Keratinocyte (primary cell): ENCODE measurements at regions not wholly inside any gene's neighbourhood (a gene's known extent, or its start where the extent isn't known, plus 50 kb on each side); places are given as distances from the start of the nearest gene placed in this dataset.

ENCODE experiments used
- CTCF ChIP-seq, 3 experiments: IDR thresholded peaks in 1 of 3; conservative IDR thresholded peaks in 1 of 3; optimal IDR thresholded peaks in 1 of 3; 2 replicates in 2 of 3; 3 replicates in 1 of 3; pipeline versions ENCODE3 to v1.5.1; 2011; ENCODE audit warnings: low read length in 3 of 3, mild to moderate bottlenecking in 3 of 3, moderate library complexity in 2 of 3, control low read depth in 1 of 3, inconsistent platforms in 1 of 3; ENCODE audit not compliant: insufficient read depth in 2 of 3; ENCODE audit errors: extremely low read depth in 1 of 3
- EZH2 ChIP-seq: IDR thresholded peaks from one replicate; pipeline ENCODE4 v1.6.1; 2012; ENCODE audit warnings: inconsistent platforms, mild to moderate bottlenecking, low read length, moderate library complexity

- TF ChIP-seq CTCF (optimal IDR thresholded peaks at IDR 0.05 in 1 of 3, IDR thresholded peaks at IDR 0.05 in 1 of 3, conservative IDR thresholded peaks at IDR 0.05 in 1 of 3; ENCODE audit: extremely low read depth in 1 of 3, insufficient read depth in 2 of 3, low read length in 3 of 3) = no peak
- TF ChIP-seq EZH2 = no peak
Observed at GRCh38 chr1:58418283-58419228, 128.0 kb downstream of the OMA1 start.
